GM18867 (cell line): ENCODE measurements at regions not wholly inside any gene's neighbourhood (a gene's known extent, or its start where the extent isn't known, plus 50 kb on each side); places are given as distances from the start of the nearest gene placed in this dataset.
A peak's percentile ranks its signal among the peaks of the same experiment; 100 is the strongest.

Experiments used
- ATAC-seq: cut with Tn5 transposase; IDR thresholded peaks from one replicate; pipeline ENCODE4 v1.9.1; 2021; ENCODE audit warnings: mild to moderate bottlenecking, moderate library complexity; ENCODE audit not compliant: unreplicated experiment

DNA sequence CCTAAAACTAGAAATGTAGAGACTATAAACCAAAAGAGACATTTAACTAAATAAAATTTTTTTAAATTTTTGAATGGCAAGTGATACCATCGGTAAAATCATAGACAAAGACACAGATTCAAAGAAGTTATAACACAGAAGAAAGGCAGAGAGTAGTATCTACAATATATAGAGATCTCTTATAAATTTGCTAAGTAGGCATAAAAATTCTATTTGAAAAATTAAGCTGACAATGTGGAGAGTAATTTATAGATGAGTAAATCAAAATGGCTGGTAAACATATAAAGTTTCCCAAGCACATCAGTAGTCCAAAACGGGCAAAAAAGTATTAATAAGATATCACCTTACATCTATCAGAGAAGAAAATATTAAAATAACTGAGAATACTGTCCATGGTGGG is 1061.0 kb downstream of the ADGRL2 start:
- ATAC-seq, result no peak

DNA sequence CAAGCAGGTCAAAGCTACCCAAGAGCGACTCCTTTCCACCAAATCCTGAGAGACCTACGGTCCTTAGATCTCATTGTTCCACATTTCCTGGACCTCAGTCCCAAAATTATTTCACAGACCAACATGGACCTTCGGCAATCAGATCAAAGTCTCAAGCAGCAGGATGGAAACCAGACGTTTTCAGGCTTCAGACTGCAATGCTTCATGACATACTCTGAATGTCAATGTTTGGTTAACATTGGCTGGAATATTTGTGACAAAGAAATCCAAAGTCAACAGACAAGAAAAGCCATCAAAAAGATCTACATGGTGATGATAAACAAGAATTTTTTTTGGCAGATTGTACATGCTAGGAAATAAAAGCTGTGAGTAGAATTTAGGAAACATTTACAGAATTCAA is 1057.3 kb downstream of the ADGRL2 start:
- ATAC-seq, result no peak

DNA sequence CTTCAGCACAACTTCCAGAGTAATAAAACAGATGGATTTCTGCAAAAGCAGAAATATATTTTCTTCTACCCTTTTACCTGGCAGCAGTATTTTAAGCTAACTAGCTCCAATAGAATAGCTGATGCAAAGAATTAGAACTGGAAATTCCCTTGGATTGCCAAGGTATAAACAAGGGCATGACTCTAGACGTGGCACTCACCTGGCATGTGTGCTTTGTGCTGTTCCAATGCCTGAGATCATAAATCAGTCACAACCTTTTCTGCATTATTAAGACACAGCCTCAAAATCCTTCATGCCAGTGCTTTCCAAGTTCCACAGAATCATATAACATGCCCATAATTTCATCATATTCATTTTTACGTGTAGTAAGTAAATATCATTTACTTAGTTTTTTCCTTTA is 1048.7 kb downstream of the ADGRL2 start:
- ATAC-seq, result no peak

GRCh38 chr1:82848043-82848442 is 1047.3 kb downstream of the ADGRL2 start:
- ATAC-seq, result no peak

DNA sequence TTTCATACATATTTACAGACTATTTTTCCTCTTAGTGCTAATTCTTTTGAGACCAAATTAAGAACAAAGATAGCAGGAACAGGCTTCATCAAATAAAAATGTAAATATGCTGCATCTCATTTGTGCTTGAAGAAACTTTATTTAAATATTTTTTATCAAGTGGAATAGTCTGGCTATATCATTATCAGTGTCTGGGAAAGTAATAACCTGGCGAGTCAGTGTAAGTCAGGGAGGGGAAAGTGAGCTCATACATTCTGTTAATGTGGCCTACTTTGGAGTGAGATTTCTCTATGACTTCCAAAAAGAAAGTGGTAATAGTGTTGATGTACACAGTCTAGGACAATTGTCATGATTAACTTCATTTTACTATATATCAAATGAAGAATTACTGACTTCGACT is 1045.1 kb downstream of the ADGRL2 start:
- no peak for ATAC-seq

GRCh38 chr1:82844911-82845827 is 1044.4 kb downstream of the ADGRL2 start:
- ATAC-seq, result no peak

GRCh38 chr1:82844447-82844846 is 1043.7 kb downstream of the ADGRL2 start:
- no peak for ATAC-seq

DNA sequence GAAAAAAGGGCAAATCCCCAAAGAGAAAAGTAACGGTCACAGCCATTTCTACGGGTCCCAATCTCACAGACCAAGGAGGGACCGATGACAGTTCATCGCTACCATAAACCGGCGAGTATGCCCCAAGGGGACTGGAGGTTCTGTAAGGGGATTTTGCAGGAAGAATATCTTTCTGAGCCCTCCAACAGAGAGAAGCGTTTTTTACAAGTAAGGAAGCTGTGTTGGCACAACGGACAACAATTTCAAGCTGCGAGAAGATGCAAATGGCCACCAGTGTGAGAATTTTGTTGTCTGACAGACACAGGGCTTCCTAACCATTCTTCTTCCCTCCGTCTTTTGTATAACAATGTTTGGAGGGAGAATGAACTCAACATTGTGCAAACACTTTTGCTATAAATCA is 1043.1 kb downstream of the ADGRL2 start:
- no peak for ATAC-seq

DNA sequence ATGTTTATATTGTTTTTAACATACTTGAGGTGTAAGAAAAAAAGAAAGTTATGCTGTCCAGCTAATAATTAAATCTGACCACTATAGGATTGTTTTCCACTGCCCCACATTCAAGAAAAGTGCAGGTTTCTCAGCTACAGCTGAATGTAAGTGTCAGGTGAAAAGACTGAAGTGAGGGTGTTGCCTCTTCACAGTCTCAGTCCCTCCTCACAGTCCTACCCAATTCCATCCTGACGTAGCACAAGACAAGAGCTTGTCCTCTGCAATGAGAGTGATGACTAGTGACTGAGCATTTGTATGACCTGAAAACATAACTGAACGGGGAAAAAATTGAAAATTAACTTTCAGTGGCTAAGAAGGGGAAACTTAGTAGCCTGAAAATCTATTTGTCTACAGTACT is 1039.5 kb downstream of the ADGRL2 start:
- no peak for ATAC-seq

DNA sequence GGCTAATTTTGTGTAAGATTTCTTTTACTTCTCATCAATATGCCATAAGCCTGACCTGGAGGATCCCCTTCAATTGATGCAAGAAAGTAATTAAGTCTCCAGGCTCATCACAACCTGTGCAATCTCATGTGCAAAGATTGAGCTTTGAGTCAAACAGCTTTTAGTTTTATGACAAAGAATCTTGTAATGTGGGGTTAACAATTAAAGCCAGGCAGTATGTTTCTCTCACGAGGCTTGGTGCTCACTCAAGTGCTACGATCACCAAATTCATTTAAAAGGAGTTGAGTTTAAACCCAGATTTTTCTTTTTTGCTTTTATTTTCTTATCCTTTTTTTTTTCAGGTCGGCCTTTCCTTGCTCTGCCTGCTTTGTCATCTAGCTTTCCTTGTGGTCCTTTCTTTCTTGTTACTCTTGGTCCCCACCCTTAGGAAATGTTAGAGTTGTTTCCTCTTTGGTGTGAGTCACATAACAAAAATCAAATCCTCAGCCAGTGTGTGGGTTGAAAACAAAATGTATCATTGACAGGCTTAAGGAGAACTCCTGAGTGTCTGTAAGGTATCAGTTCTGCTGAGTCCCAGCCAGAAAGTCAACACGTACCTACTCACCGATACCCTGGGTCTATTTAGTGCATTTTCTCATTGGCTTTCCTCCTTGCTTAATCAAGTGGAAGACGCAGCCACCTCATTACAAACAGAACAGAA is 1037.2 kb downstream of the ADGRL2 start:
- no peak for ATAC-seq

DNA sequence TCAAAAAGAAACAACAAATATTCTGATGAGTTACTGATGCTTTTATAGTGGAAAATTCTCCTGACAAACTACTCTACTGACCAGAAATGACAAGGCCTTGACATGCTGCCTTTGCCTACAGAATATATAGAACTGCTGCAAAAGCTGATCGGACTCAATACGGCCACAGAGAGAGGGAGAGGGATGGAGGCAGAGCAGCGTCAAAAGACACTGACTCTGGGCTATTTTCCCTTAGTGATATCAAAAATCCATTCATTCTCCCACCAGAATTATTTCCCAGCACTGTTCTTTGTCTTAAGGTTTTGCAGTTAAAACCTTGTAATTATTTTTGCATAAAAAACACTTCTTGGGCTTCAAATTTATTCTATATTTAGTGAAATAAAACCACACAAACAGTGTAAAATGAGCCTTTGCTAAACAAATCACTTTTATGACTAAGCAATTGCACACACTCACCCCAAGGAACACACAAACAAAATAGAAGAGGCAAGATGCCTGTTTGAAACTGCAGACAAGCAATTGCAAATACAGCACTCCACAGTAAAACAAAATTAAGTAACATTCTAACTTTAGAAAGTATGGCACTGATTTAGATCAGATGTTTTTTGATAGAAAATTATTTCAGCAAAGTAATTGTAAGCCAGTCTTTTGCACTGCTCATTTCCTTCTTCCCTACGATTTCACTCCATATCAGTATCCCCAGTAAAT is 1036.4 kb downstream of the ADGRL2 start:
- no peak for ATAC-seq

DNA sequence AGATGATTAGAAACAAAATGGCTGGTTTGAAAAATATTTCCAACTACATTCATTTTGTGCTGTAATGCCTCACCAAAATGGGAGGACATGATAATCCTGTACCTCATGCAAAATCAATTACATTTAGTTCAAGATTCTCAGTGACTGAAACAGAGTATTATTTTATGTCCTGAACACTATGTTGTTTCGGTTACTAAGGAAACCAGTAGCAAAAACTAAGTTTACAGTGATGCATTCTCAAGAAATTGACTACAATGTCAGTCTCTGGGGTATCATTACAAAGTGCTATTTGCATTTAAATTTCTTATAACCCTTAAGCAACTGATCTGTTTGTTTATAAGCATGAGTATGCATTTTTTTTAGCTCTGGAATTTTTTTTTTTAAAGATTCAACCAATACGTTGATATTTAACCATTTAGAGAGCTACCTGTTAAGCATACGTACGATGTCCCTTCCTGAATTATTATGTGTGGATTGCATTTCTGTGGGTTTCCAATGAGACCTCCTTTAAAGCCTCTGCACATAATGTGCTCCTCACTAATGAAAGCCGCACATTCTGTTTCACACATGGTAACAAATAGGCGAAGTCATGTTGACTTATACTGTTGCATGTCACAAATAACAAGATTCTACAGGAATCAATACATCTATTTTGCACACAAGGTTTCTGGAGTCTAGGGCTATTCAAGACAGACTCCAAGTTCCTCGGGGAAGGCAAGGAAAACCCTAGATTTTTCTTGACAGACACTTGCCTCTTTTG is 1035.7 kb downstream of the ADGRL2 start:
- ATAC-seq, result no peak

DNA sequence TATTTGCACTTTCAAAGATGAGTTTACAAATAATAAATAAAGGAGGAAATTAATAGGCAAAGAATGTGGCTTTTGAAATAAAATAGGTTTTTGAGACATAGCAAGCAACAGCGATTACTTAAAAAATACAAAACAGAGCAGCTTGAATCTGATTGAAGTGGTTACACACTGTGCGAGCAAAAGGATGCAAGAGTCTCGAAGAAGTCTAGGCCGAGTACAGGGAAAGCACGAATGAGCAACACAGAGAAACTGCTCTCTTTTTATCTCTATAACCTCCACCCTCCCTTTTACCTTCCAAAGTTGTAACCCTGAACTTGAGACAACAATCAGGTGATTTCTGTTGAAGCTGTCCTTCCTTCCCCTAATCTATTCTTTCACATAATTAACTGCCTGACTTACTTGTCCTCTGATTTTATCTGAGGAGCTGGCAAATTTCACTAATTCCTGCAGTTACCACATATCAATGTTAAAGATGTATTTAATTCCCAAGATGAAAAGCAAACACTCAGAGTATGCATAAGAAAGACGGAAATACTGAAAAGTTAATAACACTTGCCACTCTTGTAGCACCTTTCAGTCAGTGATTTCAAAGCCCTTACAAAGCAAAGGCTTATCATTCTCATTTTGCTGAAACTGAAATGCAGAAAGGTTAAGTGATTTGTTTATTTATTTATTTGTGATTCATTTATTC is 1030.1 kb downstream of the ADGRL2 start:
- ATAC-seq, result no peak

- ATAC-seq, result no peak
Measured at GRCh38 chr1:82829527-82829926, 1028.8 kb downstream of the ADGRL2 start.

GRCh38 chr1:82823876-82824275 is 1023.1 kb downstream of the ADGRL2 start:
- ATAC-seq, result no peak

DNA sequence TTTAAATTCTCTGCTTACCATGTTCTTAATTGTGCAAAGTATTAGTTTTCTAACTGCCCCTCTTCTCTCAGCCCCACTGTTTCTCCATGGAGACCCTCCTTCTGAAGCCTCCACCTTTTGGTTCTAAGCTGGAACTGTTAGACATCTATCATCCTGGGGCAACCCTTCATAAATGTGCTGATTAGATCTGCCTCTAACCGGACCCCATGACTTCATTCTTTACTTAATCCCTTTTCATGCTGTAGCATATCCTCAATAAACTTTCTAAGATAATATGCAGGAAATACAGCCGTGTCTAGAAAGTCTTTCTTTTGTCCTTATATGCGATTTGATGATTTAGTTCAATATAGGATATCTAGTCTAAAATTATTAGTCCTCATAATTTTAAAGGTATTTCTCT is 1020.1 kb downstream of the ADGRL2 start:
- no peak for ATAC-seq

GRCh38 chr1:82819234-82819633 is 1018.5 kb downstream of the ADGRL2 start:
- ATAC-seq, result peak; percentile 92

DNA sequence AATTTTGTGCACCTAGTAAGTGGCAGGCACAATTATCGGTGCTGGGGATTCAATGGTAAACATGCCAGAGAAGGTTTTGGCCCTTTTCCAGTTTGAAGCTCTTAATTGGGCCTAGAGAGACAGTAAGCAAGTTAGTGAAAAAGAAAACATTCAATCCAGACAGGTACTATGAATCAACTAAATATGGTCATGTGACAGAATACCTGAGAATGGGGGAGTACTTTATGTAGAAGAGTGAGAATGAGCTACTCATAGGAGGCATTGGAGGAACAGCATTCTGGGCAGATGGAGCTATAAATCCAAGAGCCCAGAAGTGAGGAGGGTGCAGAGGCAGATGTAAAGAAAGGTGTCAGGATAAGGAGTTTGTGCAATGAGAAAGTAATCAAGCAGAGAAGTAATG is 1017.9 kb downstream of the ADGRL2 start:
- peak; percentile 12 for ATAC-seq

DNA sequence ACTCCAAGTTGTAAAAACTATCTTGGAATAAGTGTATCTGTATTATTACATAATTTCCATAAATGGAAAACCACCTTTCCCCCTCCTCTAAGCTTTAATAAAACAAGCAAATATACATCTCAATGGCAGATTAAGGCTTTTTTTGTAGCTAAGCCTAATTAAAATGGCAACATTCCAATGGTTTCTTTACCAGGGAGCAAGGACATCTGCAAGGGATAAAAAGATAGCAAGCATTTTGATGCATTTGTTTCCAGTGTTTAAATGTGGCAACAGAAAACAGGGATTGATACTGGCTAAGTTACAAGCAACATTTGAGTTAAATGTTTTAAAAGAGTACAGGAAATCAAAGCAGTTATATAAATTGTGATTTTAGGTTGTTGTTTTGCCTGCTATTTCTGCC is 1012.7 kb downstream of the ADGRL2 start:
- no peak for ATAC-seq

DNA sequence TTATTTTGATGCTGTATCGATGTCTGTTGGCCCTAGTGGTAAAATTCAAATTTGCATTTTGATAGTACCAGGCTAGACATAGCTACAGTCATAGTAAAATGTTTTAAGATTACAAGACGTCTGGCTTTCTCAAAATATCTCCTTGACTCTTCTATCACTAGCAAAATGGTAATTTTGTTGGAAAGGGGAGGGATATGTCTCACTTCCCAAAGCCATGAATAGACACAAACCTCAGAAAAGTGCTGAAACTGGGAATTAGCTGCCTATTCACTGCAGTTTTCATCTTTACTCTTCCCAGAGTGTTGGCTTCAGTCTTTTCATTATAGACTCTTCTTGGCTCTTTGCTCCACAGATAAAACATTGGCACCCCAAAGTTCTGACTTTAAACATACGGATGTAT is 1009.9 kb downstream of the ADGRL2 start:
- no peak for ATAC-seq
